Hepatocyte (in vitro differentiated cells): ENCODE measurements at regions not wholly inside any gene's neighbourhood (a gene's known extent, or its start where the extent isn't known, plus 50 kb on each side); places are given as distances from the start of the nearest gene placed in this dataset.

Experiments
- DNase-seq: peaks from one replicate; pipeline ENCODE4 v3.0.0-alpha.2; 2016; ENCODE audit warnings: low spot score
- H2AFZ ChIP-seq: fragments of 200-600 bp; sonication (generic); 2 replicates; pipeline ENCODE4 v1.6.0; 2016; ENCODE audit warnings: antibody characterized with exemption, mild to moderate bottlenecking
- H3K27ac ChIP-seq: fragments of 200-600 bp; sonication (generic); 2 replicates; pipeline ENCODE4 v1.5.1; 2016; ENCODE audit warnings: mild to moderate bottlenecking
- H3K27me3 ChIP-seq: fragments of 200-600 bp; sonication (generic); 2 replicates; pipeline ENCODE4 v1.6.1; 2016
- H3K36me3 ChIP-seq: fragments of 200-600 bp; sonication (generic); replicated peaks from 2 replicates; pipeline ENCODE4 v1.5.1; 2016; ENCODE audit warnings: low read depth; ENCODE audit not compliant: insufficient read depth
- H3K4me1 ChIP-seq: fragments of 200-600 bp; sonication (generic); 2 replicates; pipeline ENCODE4 v1.5.1; 2016; ENCODE audit warnings: mild to moderate bottlenecking, moderate library complexity; ENCODE audit not compliant: insufficient read depth
- H3K4me2 ChIP-seq: fragments of 200-600 bp; sonication (generic); 2 replicates; pipeline ENCODE4 v1.6.0; 2016
- H3K4me3 ChIP-seq: fragments of 200-600 bp; sonication (generic); 2 replicates; pipeline ENCODE4 v1.5.1; 2016; ENCODE audit warnings: mild to moderate bottlenecking
- H3K79me2 ChIP-seq: fragments of 200-600 bp; sonication (generic); 2 replicates; pipeline ENCODE4 v1.6.0; 2017; ENCODE audit warnings: mild to moderate bottlenecking
- H3K9me2 ChIP-seq: fragments of 200-600 bp; sonication (generic); replicated peaks from 2 replicates; pipeline ENCODE4 v1.6.0; 2017; ENCODE audit warnings: mild to moderate bottlenecking; ENCODE audit not compliant: insufficient read depth
- H3K9me3 ChIP-seq: fragments of 200-600 bp; sonication (generic); 2 replicates; pipeline ENCODE4 v1.5.1; 2016; ENCODE audit warnings: low read depth, mild to moderate bottlenecking
- H4K20me1 ChIP-seq: fragments of 200-600 bp; sonication (generic); 2 replicates; pipeline ENCODE4 v1.6.0; 2016; ENCODE audit warnings: mild to moderate bottlenecking; ENCODE audit not compliant: insufficient read depth, poor library complexity, severe bottlenecking
- CTCF ChIP-seq: fragments of 200-600 bp; sonication (generic); IDR thresholded peaks from 2 replicates; pipeline ENCODE4 v1.5.1; 2016; ENCODE audit warnings: antibody characterized with exemption, mild to moderate bottlenecking; ENCODE audit not compliant: poor library complexity
- EZH2 ChIP-seq: fragments of 200-600 bp; sonication (generic); IDR thresholded peaks from 2 replicates; pipeline ENCODE4 v1.6.1; 2016; ENCODE audit warnings: antibody characterized with exemption, mild to moderate bottlenecking, borderline replicate concordance
- EZH2phosphoT487 ChIP-seq: fragments of 200-600 bp; sonication (generic); IDR thresholded peaks from one replicate; pipeline ENCODE4 v1.6.1; 2018; ENCODE audit warnings: antibody characterized with exemption, mild to moderate bottlenecking, low read depth, moderate library complexity; ENCODE audit not compliant: unreplicated experiment, severe bottlenecking
- WGBS: methylation state at CpG from one replicate; pipeline ENCODE4 v1.1.6; 2016; ENCODE audit warnings: low lambda C conversion rate; ENCODE audit errors: missing lambda C conversion rate; 5-methylcytosine and 5-hydroxymethylcytosine counted together

GRCh38 chr5:20109326-20109725 is 121.3 kb upstream of the CDH18 start:
- Histone ChIP-seq H3K79me2 (no peaks in the 10 kb centered on the region), H3K27me3 (no peaks in the 10 kb centered on the region), H2AFZ (peak overlapping the region; percentile 57), H3K4me2 (peak overlapping the region; percentile 56), H3K9me3 (no peaks in the 10 kb centered on the region), H3K9me2 (no peaks in the 10 kb centered on the region), H3K36me3 (no peaks in the 10 kb centered on the region), H3K4me1 (no peaks in the 10 kb centered on the region), H4K20me1 (no peaks in the 10 kb centered on the region), H3K4me3 (no peak overlapping the region), H3K27ac (peak overlapping the region; percentile 16)
- 28% methylated on average over 5 of the region's 5 CpGs for WGBS
- peak; percentile 19 for DNase-seq
- no peak for TF ChIP-seq CTCF
- no peak for TF ChIP-seq EZH2phosphoT487
- no peak for TF ChIP-seq EZH2

- no peaks in the 10 kb centered on the region for H3K27me3 ChIP-seq
- H4K20me1 ChIP-seq, result no peaks in the 10 kb centered on the region
- H3K36me3 ChIP-seq, result no peaks in the 10 kb centered on the region
- H3K79me2 ChIP-seq, result no peaks in the 10 kb centered on the region
- H3K4me3 ChIP-seq, result no peak overlapping the region
- no peaks in the 10 kb centered on the region for H3K4me1 ChIP-seq
- H3K27ac ChIP-seq, result no peak overlapping the region
- no peaks in the 10 kb centered on the region for H3K9me2 ChIP-seq
- TF ChIP-seq EZH2phosphoT487, result no peak
- no peak for TF ChIP-seq CTCF
- TF ChIP-seq EZH2, result no peak
- no peak overlapping the region for H2AFZ ChIP-seq
- WGBS, result 53% methylated on average over 5 of the region's 5 CpGs
- no peaks in the 10 kb centered on the region for H3K9me3 ChIP-seq
- no peak for DNase-seq
- no peak overlapping the region for H3K4me2 ChIP-seq
Measured at GRCh38 chr5:20105915-20106314, 117.9 kb upstream of the CDH18 start.

GRCh38 chr5:20102293-20102692 is 114.3 kb upstream of the CDH18 start:
- peak; percentile 11 for DNase-seq
- H3K27ac ChIP-seq, result no peak overlapping the region
- H4K20me1 ChIP-seq, result no peaks in the 10 kb centered on the region
- H3K9me3 ChIP-seq, result no peaks in the 10 kb centered on the region
- WGBS, result 60% methylated on average over 7 of the region's 7 CpGs
- no peak for TF ChIP-seq EZH2
- TF ChIP-seq EZH2phosphoT487, result no peak
- no peak for TF ChIP-seq CTCF
- no peak overlapping the region for H3K4me3 ChIP-seq
- no peaks in the 10 kb centered on the region for H3K36me3 ChIP-seq
- peak overlapping the region; percentile 57 for H2AFZ ChIP-seq
- no peaks in the 10 kb centered on the region for H3K9me2 ChIP-seq
- no peak overlapping the region for H3K4me2 ChIP-seq
- H3K4me1 ChIP-seq, result no peaks in the 10 kb centered on the region
- no peaks in the 10 kb centered on the region for H3K27me3 ChIP-seq
- H3K79me2 ChIP-seq, result no peaks in the 10 kb centered on the region

GRCh38 chr5:20098694-20099093 is 110.7 kb upstream of the CDH18 start:
- Histone ChIP-seq H3K9me3 (no peaks in the 10 kb centered on the region), H3K79me2 (no peaks in the 10 kb centered on the region), H3K4me1 (no peaks in the 10 kb centered on the region), H4K20me1 (no peaks in the 10 kb centered on the region), H3K27ac (no peak overlapping the region), H3K4me2 (no peak overlapping the region), H3K9me2 (no peaks in the 10 kb centered on the region), H2AFZ (no peak overlapping the region), H3K4me3 (no peak overlapping the region), H3K36me3 (no peaks in the 10 kb centered on the region), H3K27me3 (no peaks in the 10 kb centered on the region)
- 84% methylated on average over 1 of the region's 1 CpG for WGBS
- DNase-seq, result no peak
- TF ChIP-seq CTCF (no peak), EZH2phosphoT487 (no peak), EZH2 (no peak)
